GM18520 (cell line): ENCODE measurements at regions not wholly inside any gene's neighbourhood (a gene's known extent, or its start where the extent isn't known, plus 50 kb on each side); places are given as distances from the start of the nearest gene placed in this dataset.

Source experiments
- ATAC-seq: cut with Tn5 transposase; IDR thresholded peaks from one replicate; pipeline ENCODE4 v1.9.1; 2021; ENCODE audit not compliant: unreplicated experiment

- ATAC-seq, result no peak
Measured at GRCh38 chrX:87727620-87728019, 210.0 kb downstream of the KLHL4 start.

- no peak for ATAC-seq
Measured at GRCh38 chrX:87728024-87728423, 210.4 kb downstream of the KLHL4 start.

- ATAC-seq, result no peak
Measured at GRCh38 chrX:87728459-87728858, 210.9 kb downstream of the KLHL4 start.

- ATAC-seq, result no peak
Measured at GRCh38 chrX:87732133-87732532, 214.5 kb downstream of the KLHL4 start.

GRCh38 chrX:87736576-87736975 lies 219.0 kb downstream of the KLHL4 start:
- no peak for ATAC-seq

GRCh38 chrX:87744391-87744790 lies 226.8 kb downstream of the KLHL4 start:
- no peak for ATAC-seq

- ATAC-seq, result no peak
Measured at GRCh38 chrX:87755493-87755892, 237.9 kb downstream of the KLHL4 start.

GRCh38 chrX:87788976-87789375 lies 271.4 kb downstream of the KLHL4 start:
- ATAC-seq, result no peak

GRCh38 chrX:87798039-87798438 lies 280.4 kb downstream of the KLHL4 start:
- no peak for ATAC-seq

- ATAC-seq, result no peak
Measured at GRCh38 chrX:87805829-87806490, 288.4 kb downstream of the KLHL4 start.

GRCh38 chrX:87808576-87809243 lies 291.1 kb downstream of the KLHL4 start:
- ATAC-seq, result no peak

- no peak for ATAC-seq
Measured at GRCh38 chrX:87813566-87813965, 296.0 kb downstream of the KLHL4 start.

- ATAC-seq, result no peak
Measured at GRCh38 chrX:87846956-87847355, 329.4 kb downstream of the KLHL4 start.

- no peak for ATAC-seq
Measured at GRCh38 chrX:87873347-87873941, 355.8 kb downstream of the KLHL4 start.

GRCh38 chrX:87874043-87874442 lies 356.4 kb downstream of the KLHL4 start:
- ATAC-seq, result no peak

GRCh38 chrX:87878926-87879325 lies 361.3 kb downstream of the KLHL4 start:
- no peak for ATAC-seq

GRCh38 chrX:87890437-87890836 lies 372.8 kb downstream of the KLHL4 start:
- no peak for ATAC-seq

- ATAC-seq, result no peak
Measured at GRCh38 chrX:87895421-87895820, 377.8 kb downstream of the KLHL4 start.

- peak; percentile 58 for ATAC-seq
Measured at GRCh38 chrX:87896057-87896456, 378.5 kb downstream of the KLHL4 start.

GRCh38 chrX:87900320-87900908 lies 382.8 kb downstream of the KLHL4 start:
- ATAC-seq, result peak; percentile 70

- no peak for ATAC-seq
Measured at GRCh38 chrX:87901060-87901459, 383.5 kb downstream of the KLHL4 start.

GRCh38 chrX:87914726-87915125 lies 397.1 kb downstream of the KLHL4 start:
- no peak for ATAC-seq
